Esophagus squamous epithelium (tissue), 5 donors: ENCODE measurements at regions not wholly inside any gene's neighbourhood (a gene's known extent, or its start where the extent isn't known, plus 50 kb on each side); places are given as distances from the start of the nearest gene placed in this dataset.

Experiments used
- DNase-seq: peaks from one replicate; lab custom pipeline; 2025; lab: John Stamatoyannopoulos, UW
- H3K27ac ChIP-seq, 4 donors: fragments of 200-600 bp; sonication (generic); one replicate each; pipeline ENCODE4 v1.5.1; 2016 to 2019; ENCODE audit warnings: mild to moderate bottlenecking in 1 of 4
- H3K27me3 ChIP-seq, 4 donors: fragments of 200-600 bp; sonication (generic); 1 replicate in 3 of 4; 2 replicates in 1 of 4; pipeline versions ENCODE4 v1.5.1 to v1.6.0; 2017 to 2021; ENCODE audit warnings: antibody characterized with exemption in 1 of 4
- H3K36me3 ChIP-seq, 3 donors: fragments of 200-600 bp; sonication (generic); one replicate each; pipeline ENCODE4 v1.5.1; 2016 to 2019
- H3K4me1 ChIP-seq, 3 donors: fragments of 200-600 bp; sonication (generic); one replicate each; pipeline ENCODE4 v1.5.1; 2017 to 2019
- H3K4me3 ChIP-seq, 4 donors: fragments of 200-600 bp; sonication (generic); 1 replicate in 3 of 4; 2 replicates in 1 of 4; pipeline ENCODE4 v1.5.1; 2016 to 2019; ENCODE audit warnings: mild to moderate bottlenecking in 2 of 4, moderate library complexity in 1 of 4
- H3K9me3 ChIP-seq, 3 donors: fragments of 200-600 bp; sonication (generic); one replicate each; pipeline ENCODE4 v1.5.1; 2016 to 2019
- CTCF ChIP-seq, 6 experiments: fragments of 450-650 bp in 4 of 6; fragments of 200-600 bp in 2 of 6; sonication (generic) in 2 of 6; IDR thresholded peaks; one replicate each; pipeline ENCODE4 v1.5.1; 2016 to 2019; ENCODE audit warnings: antibody characterized with exemption in 6 of 6, mild to moderate bottlenecking in 4 of 6, moderate library complexity in 4 of 6
- POLR2A ChIP-seq, 4 donors: fragments of 450-650 bp; IDR thresholded peaks; one replicate each; pipeline ENCODE4 v1.6.1; 2017; ENCODE audit warnings: antibody characterized with exemption in 4 of 4, mild to moderate bottlenecking in 4 of 4, moderate library complexity in 3 of 4
- WGBS, 2 donors: methylation state at CpG; one replicate each; pipeline ENCODE4 v1.1.5; 2018; 5-methylcytosine and 5-hydroxymethylcytosine counted together
- intact Hi-C: fragments of 100-400 bp; cut with DNase I; formaldehyde crosslinking; loops from one replicate; pipeline ENCODE4 v1.15.0; 2022
- donor health status: DM: yes; HTN: yes; CAD: no.

GRCh38 chr13:104206450-104207044, 1140.3 kb upstream of the SLC10A2 start:
- 94% methylated on average over 6 of the region's 6 CpGs for WGBS, 2 donors
- no peak for TF ChIP-seq POLR2A (IDR thresholded peaks at IDR 0.05)
- no peak for TF ChIP-seq CTCF (IDR thresholded peaks at IDR 0.05)
- Histone ChIP-seq H3K4me3 (no peak overlapping the region), H3K27ac (no peak overlapping the region), H3K36me3 (no peaks in the 10 kb centered on the region), H3K4me1 (no peaks in the 10 kb centered on the region), H3K27me3 (no peaks in the 10 kb centered on the region), H3K9me3 (no peaks in the 10 kb centered on the region)
- no peak for DNase-seq
- intact Hi-C loops = no loop called here

GRCh38 chr13:104204177-104204576, 1138.0 kb upstream of the SLC10A2 start:
- Histone ChIP-seq H3K27me3 (no peaks in the 10 kb centered on the region), H3K4me3 (no peak overlapping the region), H3K36me3 (no peaks in the 10 kb centered on the region), H3K4me1 (no peaks in the 10 kb centered on the region), H3K27ac (no peak overlapping the region), H3K9me3 (no peaks in the 10 kb centered on the region)
- no peak for TF ChIP-seq CTCF (IDR thresholded peaks at IDR 0.05)
- TF ChIP-seq POLR2A (IDR thresholded peaks at IDR 0.05) = no peak
- DNase-seq = no peak
- intact Hi-C loops = no loop called here
- 67 to 76% methylated on average over 2 of the region's 2 CpGs for WGBS, 2 donors

- Histone ChIP-seq H3K36me3 (no peaks in the 10 kb centered on the region), H3K27ac (no peak overlapping the region), H3K27me3 (no peaks in the 10 kb centered on the region), H3K9me3 (no peaks in the 10 kb centered on the region), H3K4me3 (no peak overlapping the region), H3K4me1 (no peaks in the 10 kb centered on the region)
- no peak for DNase-seq
- intact Hi-C loops = no loop called here
- TF ChIP-seq CTCF (IDR thresholded peaks at IDR 0.05) (no peak), POLR2A (IDR thresholded peaks at IDR 0.05) (no peak)
- WGBS, 2 donors = 38 to 41% methylated on average over 1 of the region's 1 CpG
Measured at GRCh38 chr13:104198801-104199200, 1132.6 kb upstream of the SLC10A2 start.

- Histone ChIP-seq H3K4me3 (no peak overlapping the region), H3K27me3 (no peaks in the 10 kb centered on the region), H3K4me1 (no peaks in the 10 kb centered on the region), H3K27ac (no peak overlapping the region), H3K9me3 (no peaks in the 10 kb centered on the region), H3K36me3 (no peaks in the 10 kb centered on the region)
- intact Hi-C loops = no loop called here
- TF ChIP-seq POLR2A (IDR thresholded peaks at IDR 0.05) = no peak
- 68 to 70% methylated on average over 5 of the region's 5 CpGs for WGBS, 2 donors
- no peak for DNase-seq
Measured at GRCh38 chr13:104196611-104197010, 1130.4 kb upstream of the SLC10A2 start.

- Histone ChIP-seq H3K27me3 (no peaks in the 10 kb centered on the region), H3K27ac (no peak overlapping the region), H3K36me3 (no peaks in the 10 kb centered on the region), H3K4me3 (no peak overlapping the region), H3K4me1 (no peaks in the 10 kb centered on the region), H3K9me3 (no peaks in the 10 kb centered on the region)
- DNase-seq = no peak
- TF ChIP-seq CTCF (IDR thresholded peaks at IDR 0.05) = no peak
- TF ChIP-seq POLR2A (IDR thresholded peaks at IDR 0.05) = no peak
- intact Hi-C loops = no loop called here
- 82 to 83% methylated on average over 3 of the region's 3 CpGs for WGBS, 2 donors
Measured at GRCh38 chr13:104181526-104182231, 1115.5 kb upstream of the SLC10A2 start.
